Spleen (tissue), 11 donors: ENCODE measurements at regions not wholly inside any gene's neighbourhood (a gene's known extent, or its start where the extent isn't known, plus 50 kb on each side); places are given as distances from the start of the nearest gene placed in this dataset.
A peak's percentile ranks its signal among the peaks of the same experiment; 100 is the strongest.

Experiments used
- DNase-seq: peaks from one replicate; pipeline ENCODE4 v3.0.0-alpha.2; 2020
- H3K27ac ChIP-seq, 8 donors: fragments of 200-600 bp; sonication (generic) in 7 of 8; 1 replicate in 4 of 8; 2 replicates in 4 of 8; pipeline versions ENCODE4 v1.5.0 to v1.8.0; 2016 to 2021; ENCODE audit warnings: inconsistent platforms in 4 of 8, mild to moderate bottlenecking in 4 of 8, moderate library complexity in 1 of 8
- H3K27me3 ChIP-seq, 7 donors: fragments of 200-600 bp; sonication (generic) in 6 of 7; replicated peaks in 1 of 7; 1 replicate in 4 of 7; 2 replicates in 3 of 7; pipeline versions ENCODE4 v1.5.0 to v1.8.0; 2016 to 2021; ENCODE audit warnings: inconsistent platforms in 3 of 7, mild to moderate bottlenecking in 1 of 7
- H3K36me3 ChIP-seq, 6 donors: fragments of 200-600 bp; sonication (generic) in 5 of 6; 1 replicate in 4 of 6; 2 replicates in 2 of 6; pipeline versions ENCODE4 v1.5.0 to v1.8.0; 2016 to 2021; ENCODE audit warnings: inconsistent platforms in 2 of 6
- H3K4me1 ChIP-seq, 6 donors: fragments of 200-600 bp; sonication (generic) in 5 of 6; 1 replicate in 3 of 6; 2 replicates in 3 of 6; pipeline versions ENCODE4 v1.5.0 to v1.8.0; 2016 to 2021; ENCODE audit warnings: inconsistent platforms in 3 of 6
- H3K4me3 ChIP-seq, 8 donors: fragments of 200-600 bp; sonication (generic) in 7 of 8; 1 replicate in 4 of 8; 2 replicates in 4 of 8; pipeline versions ENCODE4 v1.5.0 to v1.8.0; 2016 to 2021; ENCODE audit warnings: inconsistent platforms in 4 of 8, mild to moderate bottlenecking in 4 of 8, moderate library complexity in 2 of 8
- H3K9me3 ChIP-seq, 8 donors: fragments of 200-600 bp; sonication (generic) in 7 of 8; 1 replicate in 4 of 8; 2 replicates in 4 of 8; pipeline versions ENCODE4 v1.5.0 to v1.8.0; 2016 to 2021; ENCODE audit warnings: inconsistent platforms in 4 of 8
- CTCF ChIP-seq, 11 experiments: fragments of 200-600 bp in 7 of 11; fragments of 450-650 bp in 4 of 11; sonication (generic) in 4 of 11; IDR thresholded peaks in 8 of 11; conservative IDR thresholded peaks in 3 of 11; 1 replicate in 7 of 11; 2 replicates in 4 of 11; pipeline versions ENCODE4 v1.4.0 to v1.8.0; 2016 to 2021; ENCODE audit warnings: antibody characterized with exemption in 11 of 11, inconsistent platforms in 4 of 11, mild to moderate bottlenecking in 1 of 11
- POLR2A ChIP-seq, 3 donors: fragments of 450-650 bp; IDR thresholded peaks; one replicate each; pipeline ENCODE4 v1.5.1; 2017; ENCODE audit warnings: antibody characterized with exemption in 3 of 3, mild to moderate bottlenecking in 1 of 3
- POLR2AphosphoS5 ChIP-seq, 3 donors: sonication (generic); formaldehyde crosslinking; IDR thresholded peaks; one replicate each; pipeline ENCODE4 v1.5.1; 2017; ENCODE audit warnings: antibody characterized with exemption in 3 of 3
- WGBS, 5 donors: extraction: QIAGEN DNeasy Blood & Tissue Kit in 3 of 5; methylation state at CpG; one replicate each; pipeline versions ENCODE4 v1.1.5 to v1.1.7; 2013 to 2018; 5-methylcytosine and 5-hydroxymethylcytosine counted together
- intact Hi-C: fragments of 100-400 bp; cut with DNase I; formaldehyde crosslinking; loops from one replicate; pipeline ENCODE4 v1.15.0; 2023; ENCODE audit warnings: low total_unique reads
- donor health status: healthy with polysubstance abuse.
- donor health status: DM: no; HTN: no; CAD: no; lungs with moderate emphysema.
- donor health status: DM: no; HTN: no; CAD: no.
- donor health status: Bipolar disorder and iron deficiency.
- donor health status: healthy.
- donor health status: DM: no; HTN: no; CAD: no.
- donor health status: DM: yes; HTN: yes; CAD: no.

- Histone ChIP-seq H3K36me3 (no peaks in the 10 kb centered on the region), H3K9me3 (peaks cover 0 to 4% (median 0%) of the 10 kb centered on the region in 8 donors), H3K27me3 (peaks cover 0 to 2% (median 0%) of the 10 kb centered on the region in 7 donors), H3K4me3 (no peak overlapping the region), H3K27ac (no peak overlapping the region), H3K4me1 (peaks cover 0 to under 1% (median 0%) of the 10 kb centered on the region in 6 donors)
- no peak for DNase-seq
- TF ChIP-seq POLR2AphosphoS5 (IDR thresholded peaks at IDR 0.05) (no peak), POLR2A (IDR thresholded peaks at IDR 0.05) (no peak), CTCF (IDR thresholded peaks at IDR 0.05 in 8 of 11, conservative IDR thresholded peaks at IDR 0.05 in 3 of 11) (no peak)
- intact Hi-C loops: no loop called here
- WGBS, 5 donors: 72 to 93% (median 78%) methylated on average over 4 of the region's 4 CpGs
Measured at GRCh38 chr12:5178571-5178970, 134.9 kb downstream of the KCNA5 start.

- DNase-seq: no peak
- H3K4me3 ChIP-seq: no peak overlapping the region
- 84 to 95% (median 92%) methylated on average over 5 of the region's 5 CpGs for WGBS, 5 donors
- peaks cover 0 to 3% (median 0%) of the 10 kb centered on the region in 7 donors for H3K27me3 ChIP-seq
- no peak overlapping the region for H3K27ac ChIP-seq
- H3K4me1 ChIP-seq: no peaks in the 10 kb centered on the region
- H3K36me3 ChIP-seq: no peaks in the 10 kb centered on the region
- intact Hi-C loops: no loop called here
- H3K9me3 ChIP-seq: peaks cover 0 to 1% (median 0%) of the 10 kb centered on the region in 8 donors
- TF ChIP-seq POLR2A (IDR thresholded peaks at IDR 0.05) (no peak), POLR2AphosphoS5 (IDR thresholded peaks at IDR 0.05) (no peak), CTCF (IDR thresholded peaks at IDR 0.05 in 8 of 11, conservative IDR thresholded peaks at IDR 0.05 in 3 of 11) (no peak)
Measured at GRCh38 chr12:5180496-5180895, 136.8 kb downstream of the KCNA5 start.

- H3K36me3 ChIP-seq: no peaks in the 10 kb centered on the region
- H3K4me1 ChIP-seq: no peaks in the 10 kb centered on the region
- no peak for TF ChIP-seq POLR2AphosphoS5 (IDR thresholded peaks at IDR 0.05)
- H3K27ac ChIP-seq: no peak overlapping the region
- intact Hi-C loops: no loop called here
- H3K9me3 ChIP-seq: no peaks in the 10 kb centered on the region
- H3K4me3 ChIP-seq: no peak overlapping the region
- DNase-seq: no peak
- H3K27me3 ChIP-seq: peaks cover 0 to 3% (median 0%) of the 10 kb centered on the region in 7 donors
- WGBS, 5 donors: 84 to 89% (median 87%) methylated on average over 5 of the region's 5 CpGs
Measured at GRCh38 chr12:5184186-5184585, 140.5 kb downstream of the KCNA5 start.

GRCh38 chr12:5185435-5186069 lies 141.9 kb downstream of the KCNA5 start:
- intact Hi-C loops: no loop called here
- Histone ChIP-seq H3K27ac (peak overlapping the region in 5 of 8 donors; percentile 19 to 54 (median 41)), H3K4me3 (peak overlapping the region in 5 of 8 donors; percentile 3 to 35 (median 20)), H3K9me3 (no peaks in the 10 kb centered on the region), H3K36me3 (no peaks in the 10 kb centered on the region), H3K4me1 (no peaks in the 10 kb centered on the region), H3K27me3 (peaks cover 0 to 3% (median 0%) of the 10 kb centered on the region in 7 donors)
- no peak for DNase-seq
- WGBS, 5 donors: 65 to 84% (median 74%) methylated on average over 8 of the region's 8 CpGs
- no peak for TF ChIP-seq POLR2A (IDR thresholded peaks at IDR 0.05)

- no peak for TF ChIP-seq POLR2A (IDR thresholded peaks at IDR 0.05)
- no peak for TF ChIP-seq POLR2AphosphoS5 (IDR thresholded peaks at IDR 0.05)
- no peak for TF ChIP-seq CTCF (IDR thresholded peaks at IDR 0.05 in 8 of 11, conservative IDR thresholded peaks at IDR 0.05 in 3 of 11)
- intact Hi-C loops: no loop called here
- H3K27ac ChIP-seq: no peak overlapping the region
Measured at GRCh38 chr12:5186715-5187114, 143.0 kb downstream of the KCNA5 start.

More at GRCh38 chr12:5186715-5187114, 143.0 kb downstream of the KCNA5 start:
- WGBS, 5 donors: 73 to 83% (median 78%) methylated on average over 4 of the region's 4 CpGs
- Histone ChIP-seq H3K4me1 (no peaks in the 10 kb centered on the region), H3K36me3 (no peaks in the 10 kb centered on the region), H3K4me3 (no peak overlapping the region), H3K9me3 (no peaks in the 10 kb centered on the region), H3K27me3 (peaks cover 0 to 3% (median 0%) of the 10 kb centered on the region in 7 donors)
- DNase-seq: no peak
